Natural killer cell treated with Interleukin-12 subunit alpha and Interleukin-12 subunit beta and Interleukin-15 and Interleukin-18, amount 100 ng/mL, for 72 hours (primary cell): ENCODE measurements at regions not wholly inside any gene's neighbourhood (a gene's known extent, or its start where the extent isn't known, plus 50 kb on each side); places are given as distances from the start of the nearest gene placed in this dataset.

Experiments
- ATAC-seq, 2 donors: fragments of 150-1000 bp; cut with Tn5 transposase in 1 of 2; sonication (Bioruptor Pico), chemical (Tn5 transposase) in 1 of 2; 2 replicates each; pipeline ENCODE4 v1.10.0; 2021
- DNase-seq: peaks from one replicate; pipeline ENCODE4 v3.0.0; 2022; ENCODE audit warnings: low spot score
- H3K27ac Mint-ChIP-seq, 2 donors: 1 replicate in 1 of 2; 2 replicates in 1 of 2; pipeline ENCODE4 v1.8.0; 2022; ENCODE audit warnings: mixed read lengths in 2 of 2, mild to moderate bottlenecking in 1 of 2, moderate library complexity in 1 of 2
- H3K27me3 Mint-ChIP-seq, 2 donors: 1 replicate in 1 of 2; 2 replicates in 1 of 2; pipeline ENCODE4 v1.8.0; 2022; ENCODE audit warnings: mixed read lengths in 2 of 2
- H3K36me3 Mint-ChIP-seq: one replicate; pipeline ENCODE4 v1.8.0; 2022; ENCODE audit warnings: mixed read lengths
- H3K4me1 Mint-ChIP-seq, 2 donors: 1 replicate in 1 of 2; 2 replicates in 1 of 2; pipeline ENCODE4 v1.8.0; 2022; ENCODE audit warnings: low read depth in 2 of 2, mixed read lengths in 2 of 2, mild to moderate bottlenecking in 1 of 2
- H3K4me3 Mint-ChIP-seq: one replicate; pipeline ENCODE4 v1.8.0; 2022; ENCODE audit warnings: mixed read lengths
- H3K9me3 Mint-ChIP-seq: 2 replicates; pipeline ENCODE4 v1.8.0; 2022; ENCODE audit warnings: mixed read lengths

DNA sequence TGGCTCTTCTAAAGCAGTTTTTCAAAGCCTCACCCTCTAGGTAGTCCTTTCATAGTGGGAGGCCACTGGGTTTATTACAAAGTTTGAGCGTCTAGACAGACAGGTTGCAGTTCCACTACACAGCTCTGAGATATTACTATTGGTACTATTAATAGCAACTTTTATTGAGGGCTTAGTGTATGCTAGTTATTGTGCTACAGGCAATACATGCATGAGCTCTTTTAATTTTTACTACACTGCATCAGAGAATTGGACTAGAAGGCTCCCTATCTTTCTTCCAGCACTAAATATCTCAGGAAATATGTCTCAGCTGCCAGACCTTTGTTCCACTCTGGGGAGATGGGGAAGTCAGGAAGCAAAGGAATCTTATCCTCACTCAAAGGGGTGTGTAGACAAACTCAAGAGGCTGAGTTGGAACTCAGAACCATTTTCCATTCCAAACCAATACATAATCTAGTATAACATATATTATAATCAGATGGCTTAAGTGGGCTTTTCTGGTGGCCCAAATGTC lies 161.8 kb upstream of the SLC38A2 start:
- Mint-ChIP-seq H3K36me3 (no peaks in the 10 kb centered on the region), H3K4me3 (no peak overlapping the region), H3K27ac (no peak overlapping the region), H3K4me1 (peaks cover 14 to 24% of the 10 kb centered on the region in 2 donors), H3K27me3 (no peaks in the 10 kb centered on the region), H3K9me3 (no peaks in the 10 kb centered on the region)
- DNase-seq: no peak
- no peak for ATAC-seq

- no peaks in the 10 kb centered on the region for H3K27me3 Mint-ChIP-seq
- no peak for ATAC-seq
- peaks cover 14 to 23% of the 10 kb centered on the region in 2 donors for H3K4me1 Mint-ChIP-seq
- no peak for DNase-seq
- no peaks in the 10 kb centered on the region for H3K36me3 Mint-ChIP-seq
- H3K27ac Mint-ChIP-seq: no peak overlapping the region
- H3K9me3 Mint-ChIP-seq: no peaks in the 10 kb centered on the region
- H3K4me3 Mint-ChIP-seq: no peak overlapping the region
These were observed 161.2 kb upstream of the SLC38A2 start for GRCh38 chr12:46533723-46534122.

GRCh38 chr12:46531804-46532203 lies 159.2 kb upstream of the SLC38A2 start:
- Mint-ChIP-seq H3K27me3 (no peaks in the 10 kb centered on the region), H3K36me3 (peaks cover 7% of the 10 kb centered on the region), H3K27ac (no peak overlapping the region)

DNA sequence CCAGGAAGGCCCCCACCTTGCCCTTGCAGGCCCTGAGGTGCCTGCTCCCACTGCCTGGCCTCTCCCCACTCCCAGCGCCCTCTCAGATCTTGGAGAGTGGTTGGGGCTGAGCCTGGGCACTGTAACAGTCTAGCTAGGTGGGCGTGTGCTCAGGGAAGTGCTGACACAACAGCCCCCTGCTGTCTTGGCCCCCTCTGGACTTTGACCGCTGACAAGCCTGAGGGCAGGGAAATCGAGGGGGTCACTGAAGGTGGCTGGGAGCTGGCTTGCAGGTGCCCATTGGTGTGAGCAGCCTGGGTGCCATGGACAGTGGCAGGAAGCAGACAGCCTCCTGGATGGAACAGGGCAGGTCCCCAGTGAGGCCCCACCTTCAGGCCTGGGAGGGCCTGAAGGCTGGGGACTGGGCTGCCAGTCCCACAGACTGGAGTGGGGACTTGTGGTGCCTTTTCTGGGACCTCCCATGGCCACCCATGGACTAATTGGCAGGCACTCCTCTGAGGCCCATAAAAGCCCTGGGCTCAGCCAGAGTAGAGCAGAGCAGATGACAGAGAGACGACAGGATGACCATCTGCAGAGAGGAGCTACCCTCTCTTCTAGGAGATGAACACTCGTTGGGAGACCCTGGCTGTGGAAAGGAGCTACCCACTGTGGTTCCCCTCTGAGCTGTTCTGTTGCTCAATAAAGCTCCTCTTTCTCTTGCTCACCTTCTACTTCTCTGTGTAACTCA lies 158.6 kb upstream of the SLC38A2 start:
- Mint-ChIP-seq H3K36me3 (peaks cover 7% of the 10 kb centered on the region), H3K4me1 (peaks cover 7 to 14% of the 10 kb centered on the region in 2 donors), H3K27me3 (no peaks in the 10 kb centered on the region), H3K9me3 (no peaks in the 10 kb centered on the region), H3K27ac (no peak overlapping the region), H3K4me3 (no peak overlapping the region)
- ATAC-seq (no peak), DNase-seq (no peak)

More at GRCh38 chr12:46531804-46532203, 159.2 kb upstream of the SLC38A2 start:
- ATAC-seq: no peak
- Mint-ChIP-seq H3K4me3 (no peak overlapping the region), H3K9me3 (no peaks in the 10 kb centered on the region), H3K4me1 (peaks cover 13 to 19% of the 10 kb centered on the region in 2 donors)
- DNase-seq: no peak

DNA sequence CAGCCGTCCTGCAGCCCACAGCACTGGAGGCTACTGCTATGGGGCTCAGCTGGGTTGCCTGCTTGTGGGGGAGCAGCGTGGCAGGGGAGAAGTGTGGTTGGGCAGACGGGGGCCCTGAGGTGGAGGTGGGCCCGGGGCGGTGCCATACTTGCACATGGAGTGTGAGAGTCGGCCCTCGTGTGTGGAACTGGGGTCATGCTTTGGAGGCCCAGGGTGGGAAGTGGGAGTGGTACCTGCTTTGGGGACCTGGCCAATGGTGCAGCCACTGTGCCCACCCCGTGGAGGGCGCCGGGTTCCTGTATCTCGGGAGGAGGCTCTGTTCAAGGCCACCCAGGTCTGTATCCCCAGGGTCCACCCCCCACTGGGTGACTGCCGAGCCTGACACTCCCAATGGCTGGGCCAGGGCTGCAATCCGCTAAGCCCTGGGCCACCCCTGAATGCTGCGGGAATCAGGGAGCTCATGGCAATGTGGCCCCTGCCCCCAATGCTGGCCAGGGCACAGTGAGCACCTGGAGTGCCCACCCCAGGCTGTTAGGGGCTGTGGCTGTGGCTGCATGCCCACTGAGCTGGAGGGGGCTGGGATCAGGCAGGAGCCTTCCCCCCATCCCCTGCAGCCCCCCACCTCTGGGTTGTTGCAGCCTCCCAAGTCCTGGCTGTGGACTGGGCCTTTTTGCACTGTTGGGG lies 157.9 kb upstream of the SLC38A2 start:
- Mint-ChIP-seq H3K4me1 (peaks cover under 1 to 7% of the 10 kb centered on the region in 2 donors), H3K27ac (peak overlapping the region in 1 of 2 donors; percentile 68), H3K9me3 (no peaks in the 10 kb centered on the region), H3K27me3 (no peaks in the 10 kb centered on the region), H3K36me3 (peaks cover 7% of the 10 kb centered on the region), H3K4me3 (no peak overlapping the region)
- peak; percentile 6 to 36 for ATAC-seq
- no peak for DNase-seq

- H3K4me3 Mint-ChIP-seq: no peak overlapping the region
- no peak for ATAC-seq
These were observed 153.7 kb upstream of the SLC38A2 start for GRCh38 chr12:46526233-46526632.

GRCh38 chr12:46524778-46525177 lies 152.2 kb upstream of the SLC38A2 start:
- no peak overlapping the region for H3K4me3 Mint-ChIP-seq
- peak overlapping the region; percentile 76 to 78 for H3K27ac Mint-ChIP-seq
- peaks cover 12 to 15% of the 10 kb centered on the region in 2 donors for H3K4me1 Mint-ChIP-seq
- H3K9me3 Mint-ChIP-seq: peaks cover 2% of the 10 kb centered on the region
- H3K36me3 Mint-ChIP-seq: peaks cover 18% of the 10 kb centered on the region
- no peaks in the 10 kb centered on the region for H3K27me3 Mint-ChIP-seq
- DNase-seq (no peak), ATAC-seq (no peak)

More at GRCh38 chr12:46526233-46526632, 153.7 kb upstream of the SLC38A2 start:
- H3K27ac Mint-ChIP-seq: no peak overlapping the region
- H3K27me3 Mint-ChIP-seq: no peaks in the 10 kb centered on the region
- DNase-seq: no peak
- H3K4me1 Mint-ChIP-seq: peaks cover 15% of the 10 kb centered on the region in 2 donors
- peaks cover 18% of the 10 kb centered on the region for H3K36me3 Mint-ChIP-seq
- peaks cover 2% of the 10 kb centered on the region for H3K9me3 Mint-ChIP-seq

DNA sequence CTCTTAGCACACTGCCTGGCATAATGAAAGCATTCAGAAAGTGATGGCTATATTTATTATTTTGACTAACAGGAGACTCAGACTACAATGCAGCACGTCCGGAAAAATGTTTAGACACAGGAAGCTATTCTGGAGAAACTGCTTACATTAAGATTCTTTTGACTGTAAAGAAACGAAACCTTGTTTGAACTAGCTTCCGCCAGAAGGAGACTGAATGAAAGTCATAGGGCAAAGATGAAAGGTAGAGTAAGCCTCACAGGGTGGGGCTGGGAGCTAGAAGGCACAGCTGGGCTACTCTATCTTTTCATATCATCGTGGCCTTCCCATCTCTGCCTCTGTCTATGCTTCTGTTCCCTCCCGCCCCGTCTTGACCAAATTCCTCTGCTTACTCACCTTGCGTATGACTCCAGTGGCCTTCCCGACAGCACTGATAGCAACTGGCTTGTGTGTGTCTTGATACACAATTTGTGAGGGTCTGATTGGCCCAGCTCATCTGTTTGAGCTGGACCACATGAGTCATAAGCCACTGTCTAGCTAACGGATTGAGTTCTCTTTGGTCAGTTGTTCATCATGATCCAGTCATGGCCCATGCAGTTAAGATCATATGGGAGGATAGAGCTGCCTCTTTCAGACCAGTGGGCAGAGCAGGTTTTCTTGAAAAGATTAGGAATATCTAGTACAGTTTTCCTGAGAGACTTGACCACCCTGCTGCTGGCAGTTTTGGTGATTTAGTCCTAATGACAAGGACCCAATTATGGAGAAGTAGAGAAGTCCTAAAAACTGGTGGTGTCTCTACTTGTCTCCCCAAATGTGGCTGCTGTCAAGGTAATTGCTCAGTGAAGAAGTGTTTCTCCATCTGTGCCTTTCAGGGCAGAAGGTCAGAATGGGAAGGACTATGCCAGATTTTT lies 151.5 kb upstream of the SLC38A2 start:
- peaks cover 15 to 19% of the 10 kb centered on the region in 2 donors for H3K4me1 Mint-ChIP-seq
- H3K27ac Mint-ChIP-seq: peak overlapping the region; percentile 76 to 78
- H3K36me3 Mint-ChIP-seq: peaks cover 18% of the 10 kb centered on the region
- no peak for DNase-seq
- peaks cover 2% of the 10 kb centered on the region for H3K9me3 Mint-ChIP-seq
- no peaks in the 10 kb centered on the region for H3K27me3 Mint-ChIP-seq
- peak overlapping the region; percentile 83 for H3K4me3 Mint-ChIP-seq
- peak in 1 of 2 donors; percentile 72 for ATAC-seq

DNA sequence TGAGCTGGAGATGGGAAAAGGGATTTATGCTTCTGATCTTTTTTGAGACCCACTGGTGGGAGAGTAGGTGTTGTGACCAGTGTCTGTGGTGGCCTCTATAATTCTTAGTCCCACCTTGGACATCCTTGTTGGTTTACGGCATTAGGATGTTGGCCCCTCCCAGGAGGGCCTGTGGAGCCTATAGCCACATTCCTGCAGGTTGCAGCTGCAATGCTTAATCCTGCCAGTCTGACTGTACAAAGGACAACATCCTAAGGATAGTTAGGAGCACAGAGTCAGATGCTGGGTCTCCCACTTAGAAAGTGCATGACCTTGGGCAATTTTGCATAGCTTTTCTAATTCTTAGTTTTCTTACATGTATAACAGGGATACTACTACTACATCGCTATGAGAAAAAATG lies 150.9 kb upstream of the SLC38A2 start:
- Mint-ChIP-seq H3K36me3 (peaks cover 18% of the 10 kb centered on the region), H3K27ac (peak overlapping the region; percentile 76 to 78), H3K4me3 (peak overlapping the region; percentile 83), H3K9me3 (peaks cover 2% of the 10 kb centered on the region), H3K27me3 (no peaks in the 10 kb centered on the region), H3K4me1 (peaks cover 17 to 22% of the 10 kb centered on the region in 2 donors)
- DNase-seq (no peak), ATAC-seq (no peak)

- Mint-ChIP-seq H3K36me3 (peaks cover 12% of the 10 kb centered on the region), H3K4me1 (peaks cover 26 to 31% of the 10 kb centered on the region in 2 donors), H3K9me3 (peaks cover 2% of the 10 kb centered on the region), H3K27me3 (no peaks in the 10 kb centered on the region), H3K27ac (no peak overlapping the region), H3K4me3 (no peak overlapping the region)
- ATAC-seq (no peak), DNase-seq (no peak)
These were observed 149.5 kb upstream of the SLC38A2 start for GRCh38 chr12:46522071-46522470.

- DNase-seq (no peak), ATAC-seq (no peak)
- Mint-ChIP-seq H3K4me3 (no peak overlapping the region), H3K36me3 (peaks cover 12% of the 10 kb centered on the region), H3K4me1 (peaks cover 27 to 33% of the 10 kb centered on the region in 2 donors), H3K9me3 (peaks cover 2% of the 10 kb centered on the region), H3K27ac (no peak overlapping the region), H3K27me3 (no peaks in the 10 kb centered on the region)
These were observed 148.6 kb upstream of the SLC38A2 start for GRCh38 chr12:46521145-46521544.

DNA sequence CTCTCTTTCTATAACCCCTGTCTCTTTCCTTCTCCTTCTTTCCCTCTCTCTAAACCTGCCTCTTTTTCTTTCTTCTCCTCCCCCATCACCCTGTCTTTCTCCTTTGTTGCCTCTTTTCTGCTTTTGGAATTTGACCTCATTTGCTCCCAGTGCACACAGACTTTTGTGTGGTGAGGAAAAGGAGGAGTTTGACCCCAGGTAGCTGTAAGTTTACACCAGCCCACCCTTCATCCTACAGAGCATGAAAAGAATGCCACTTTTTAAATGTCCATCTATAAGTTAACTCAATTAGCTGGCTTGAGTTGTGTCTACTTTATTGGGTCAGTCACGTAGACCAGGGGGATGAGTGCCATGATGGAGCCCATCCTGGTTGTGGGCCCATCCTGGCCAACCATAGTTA lies 146.8 kb upstream of the SLC38A2 start:
- Mint-ChIP-seq H3K27ac (peak overlapping the region in 1 of 2 donors; percentile 3), H3K4me3 (no peak overlapping the region), H3K27me3 (no peaks in the 10 kb centered on the region), H3K36me3 (peaks cover 10% of the 10 kb centered on the region), H3K4me1 (peaks cover 29% of the 10 kb centered on the region in 2 donors), H3K9me3 (peaks cover 7% of the 10 kb centered on the region)
- DNase-seq: no peak
- no peak for ATAC-seq

DNA sequence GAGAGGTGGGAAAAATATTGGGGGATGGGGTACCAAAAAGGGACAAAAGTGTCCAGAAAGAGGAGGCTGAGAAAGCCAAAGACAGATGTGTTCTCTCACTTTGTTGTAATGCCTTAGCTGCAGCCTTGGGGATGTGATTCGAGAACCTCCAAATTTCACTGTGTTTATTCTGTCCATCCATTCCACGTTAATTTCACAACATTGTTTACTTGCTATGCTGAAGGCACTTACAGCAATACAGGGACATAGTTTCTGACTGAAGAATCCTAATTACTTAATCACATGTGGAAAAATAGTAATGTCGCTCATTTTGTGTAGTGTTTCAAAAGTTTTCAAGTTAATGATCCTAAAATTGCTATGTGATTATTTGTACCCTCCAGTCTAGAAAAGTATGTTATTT lies 146.2 kb upstream of the SLC38A2 start:
- no peak overlapping the region for H3K4me3 Mint-ChIP-seq
- peaks cover 5% of the 10 kb centered on the region for H3K36me3 Mint-ChIP-seq
- H3K27me3 Mint-ChIP-seq: no peaks in the 10 kb centered on the region
- peaks cover 26 to 30% of the 10 kb centered on the region in 2 donors for H3K4me1 Mint-ChIP-seq
- DNase-seq (no peak), ATAC-seq (no peak)
- H3K27ac Mint-ChIP-seq: peak overlapping the region in 1 of 2 donors; percentile 3
- H3K9me3 Mint-ChIP-seq: peaks cover 4% of the 10 kb centered on the region
